ENCODE measurements at regions not wholly inside any gene's neighbourhood (a gene's known extent, or its start where the extent isn't known, plus 50 kb on each side); places are given as distances from the start of the nearest gene placed in this dataset.

DNA sequence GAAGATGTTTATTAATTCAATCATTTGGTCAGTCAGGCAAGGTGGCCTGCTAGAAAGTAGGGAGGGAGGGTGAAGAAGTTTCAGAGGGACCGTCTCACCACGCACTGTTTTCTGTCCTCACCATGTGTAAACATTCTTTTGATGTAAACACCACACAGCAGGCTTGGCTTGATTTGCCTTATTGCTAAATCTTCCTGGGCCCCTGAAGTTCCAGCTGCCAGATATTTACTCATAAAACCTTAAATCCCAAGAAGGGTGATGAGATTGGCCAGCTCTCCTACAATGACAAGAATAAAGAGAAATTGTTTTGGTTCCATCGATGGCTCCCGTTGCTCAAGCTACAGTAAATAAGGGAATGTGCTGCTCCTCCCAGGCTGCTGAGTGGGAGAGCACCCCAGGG is 198.2 kb upstream of the TMTC4 start:
- Mint-ChIP-seq H3K27ac (no peak overlapping the region), H3K36me3 (ENCODE audit: low read depth) (peaks cover 8% of the 10 kb centered on the region), H3K4me3 (no peak overlapping the region), H3K27me3 (ENCODE audit: insufficient read depth) (no peaks in the 10 kb centered on the region), H3K9me3 (peaks cover 27% of the 10 kb centered on the region), H3K4me1 (peaks cover 30% of the 10 kb centered on the region)
- Histone ChIP-seq H3K36me3 (ENCODE audit: control insufficient read depth, insufficient read depth, low read length) (no peaks in the 10 kb centered on the region), H3K9me3 (ENCODE audit: control insufficient read depth, low read length) (peaks cover 29% of the 10 kb centered on the region), H3K4me1 (ENCODE audit: control insufficient read depth, insufficient read depth, low read length) (peaks cover 1% of the 10 kb centered on the region), H3K4me3 (ENCODE audit: low read length) (no peak overlapping the region), H3K9ac (ENCODE audit: extremely low read depth, low read length, poor library complexity, severe bottlenecking) (no peak overlapping the region), H3K27me3 (ENCODE audit: control insufficient read depth, insufficient read depth, low read length, poor library complexity, severe bottlenecking) (no peaks in the 10 kb centered on the region), H3K27ac (ENCODE audit: low read depth, low read length) (no peak overlapping the region)
- WGBS, 2 experiments (ENCODE audit: insufficient coverage in 1 of 2, insufficient read length in 1 of 2), result 93% methylated on average over 4 of the region's 4 CpGs; no CpG with 5 or more reads in 1 of the 2 experiments
- TF ChIP-seq, protein P1, sequence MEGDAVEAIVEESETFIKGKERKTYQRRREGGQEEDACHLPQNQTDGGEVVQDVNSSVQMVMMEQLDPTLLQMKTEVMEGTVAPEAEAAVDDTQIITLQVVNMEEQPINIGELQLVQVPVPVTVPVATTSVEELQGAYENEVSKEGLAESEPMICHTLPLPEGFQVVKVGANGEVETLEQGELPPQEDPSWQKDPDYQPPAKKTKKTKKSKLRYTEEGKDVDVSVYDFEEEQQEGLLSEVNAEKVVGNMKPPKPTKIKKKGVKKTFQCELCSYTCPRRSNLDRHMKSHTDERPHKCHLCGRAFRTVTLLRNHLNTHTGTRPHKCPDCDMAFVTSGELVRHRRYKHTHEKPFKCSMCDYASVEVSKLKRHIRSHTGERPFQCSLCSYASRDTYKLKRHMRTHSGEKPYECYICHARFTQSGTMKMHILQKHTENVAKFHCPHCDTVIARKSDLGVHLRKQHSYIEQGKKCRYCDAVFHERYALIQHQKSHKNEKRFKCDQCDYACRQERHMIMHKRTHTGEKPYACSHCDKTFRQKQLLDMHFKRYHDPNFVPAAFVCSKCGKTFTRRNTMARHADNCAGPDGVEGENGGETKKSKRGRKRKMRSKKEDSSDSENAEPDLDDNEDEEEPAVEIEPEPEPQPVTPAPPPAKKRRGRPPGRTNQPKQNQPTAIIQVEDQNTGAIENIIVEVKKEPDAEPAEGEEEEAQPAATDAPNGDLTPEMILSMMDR (conservative IDR thresholded peaks at IDR 0.05), result no peak
- DNase-seq, result no peak

- H3K4me3 Mint-ChIP-seq, result no peak overlapping the region
- no peaks in the 10 kb centered on the region for H3K36me3 Mint-ChIP-seq (ENCODE audit: low read depth)
- H3K4me1 ChIP-seq (ENCODE audit: control insufficient read depth, insufficient read depth, low read length), result no peaks in the 10 kb centered on the region
- H3K9ac ChIP-seq (ENCODE audit: extremely low read depth, low read length, poor library complexity, severe bottlenecking), result no peak overlapping the region
- H3K36me3 ChIP-seq (ENCODE audit: control insufficient read depth, insufficient read depth, low read length), result no peaks in the 10 kb centered on the region
- H3K4me1 Mint-ChIP-seq, result peaks cover 30% of the 10 kb centered on the region
- peaks cover 31% of the 10 kb centered on the region for H3K9me3 ChIP-seq (ENCODE audit: control insufficient read depth, low read length)
- H3K27ac Mint-ChIP-seq, result no peak overlapping the region
- 91 to 92% methylated on average over 3 of the region's 3 CpGs for WGBS, 2 experiments (ENCODE audit: insufficient coverage in 1 of 2, insufficient read length in 1 of 2)
- no peak for DNase-seq
- no peaks in the 10 kb centered on the region for H3K27me3 ChIP-seq (ENCODE audit: control insufficient read depth, insufficient read depth, low read length, poor library complexity, severe bottlenecking)
- peaks cover 26% of the 10 kb centered on the region for H3K9me3 Mint-ChIP-seq
- H3K27ac ChIP-seq (ENCODE audit: low read depth, low read length), result no peak overlapping the region
- no peak overlapping the region for H3K4me3 ChIP-seq (ENCODE audit: low read length)
- H3K27me3 Mint-ChIP-seq (ENCODE audit: insufficient read depth), result no peaks in the 10 kb centered on the region
- TF ChIP-seq, protein P1 (conservative IDR thresholded peaks at IDR 0.05), result no peak
Observed at GRCh38 chr13:100870898-100871297, 196.3 kb upstream of the TMTC4 start.

DNA sequence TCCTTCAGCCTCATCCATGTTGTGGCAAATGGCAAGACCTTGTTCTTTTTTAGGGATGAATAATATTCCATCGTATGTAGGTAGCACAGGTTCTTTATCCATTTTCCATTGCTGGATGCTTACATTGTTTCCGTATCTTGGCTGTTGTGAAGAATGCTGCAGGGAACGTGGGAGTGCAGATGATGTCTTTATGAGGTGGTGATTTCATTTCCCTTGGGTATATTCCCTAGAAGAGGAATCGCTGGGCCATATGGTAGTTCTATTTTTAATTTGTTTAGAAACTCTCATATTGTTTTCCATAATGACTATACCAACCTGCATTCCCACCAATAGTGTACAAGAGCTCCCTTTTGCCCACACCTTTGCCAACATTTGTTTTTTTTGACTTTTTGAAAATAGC is 186.3 kb upstream of the TMTC4 start:
- WGBS, 2 experiments (ENCODE audit: insufficient coverage in 1 of 2, insufficient read length in 1 of 2), result 80 to 88% methylated on average over 2 to 3 of the region's 4 CpGs
- Histone ChIP-seq H3K36me3 (ENCODE audit: control insufficient read depth, insufficient read depth, low read length) (no peaks in the 10 kb centered on the region), H3K9ac (ENCODE audit: extremely low read depth, low read length, poor library complexity, severe bottlenecking) (no peak overlapping the region), H3K27me3 (ENCODE audit: control insufficient read depth, insufficient read depth, low read length, poor library complexity, severe bottlenecking) (no peaks in the 10 kb centered on the region), H3K4me1 (ENCODE audit: control insufficient read depth, insufficient read depth, low read length) (no peaks in the 10 kb centered on the region), H3K27ac (ENCODE audit: low read depth, low read length) (no peak overlapping the region), H3K9me3 (ENCODE audit: control insufficient read depth, low read length) (peaks cover 5% of the 10 kb centered on the region), H3K4me3 (ENCODE audit: low read length) (no peak overlapping the region)
- H3K4me3 Mint-ChIP-seq, result no peak overlapping the region
- no peak overlapping the region for H3K27ac Mint-ChIP-seq
- H3K9me3 Mint-ChIP-seq, result peaks cover 2% of the 10 kb centered on the region
- no peaks in the 10 kb centered on the region for H3K4me1 Mint-ChIP-seq
- no peak for DNase-seq
- no peaks in the 10 kb centered on the region for H3K36me3 Mint-ChIP-seq (ENCODE audit: low read depth)
- TF ChIP-seq, protein P1 (conservative IDR thresholded peaks at IDR 0.05), result no peak
- no peaks in the 10 kb centered on the region for H3K27me3 Mint-ChIP-seq (ENCODE audit: insufficient read depth)
